SK-N-DZ (cell line): ENCODE measurements at regions not wholly inside any gene's neighbourhood (a gene's known extent, or its start where the extent isn't known, plus 50 kb on each side); places are given as distances from the start of the nearest gene placed in this dataset.
"Not testable (repeated sequence)": the region's sequence is repeated elsewhere in the genome, so short reads cannot be mapped to it uniquely, and the experiment has no call there.

ENCODE experiments used
- DNase-seq: peaks from one replicate; pipeline ENCODE4 v3.0.0-alpha.2; 2015; ENCODE audit warnings: low spot score

DNA sequence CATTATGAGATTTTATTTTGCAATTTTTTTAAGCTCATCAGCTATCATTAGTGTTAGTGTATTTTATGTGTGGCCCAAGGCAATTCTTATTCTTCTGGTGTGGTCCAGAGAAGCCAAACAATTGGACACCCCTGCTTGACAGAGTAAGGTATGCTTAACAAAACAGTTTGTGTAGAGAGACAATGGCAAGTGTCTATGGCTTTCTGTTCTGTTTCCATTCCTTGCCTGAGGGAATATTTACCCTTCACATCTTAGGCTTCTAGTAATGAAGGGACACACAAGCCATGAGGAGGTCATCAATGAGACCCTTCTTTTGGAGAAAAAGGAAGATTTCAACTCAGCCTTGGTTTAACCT is 1278.4 kb upstream of the TENM4 start:
- no peak for DNase-seq

DNA sequence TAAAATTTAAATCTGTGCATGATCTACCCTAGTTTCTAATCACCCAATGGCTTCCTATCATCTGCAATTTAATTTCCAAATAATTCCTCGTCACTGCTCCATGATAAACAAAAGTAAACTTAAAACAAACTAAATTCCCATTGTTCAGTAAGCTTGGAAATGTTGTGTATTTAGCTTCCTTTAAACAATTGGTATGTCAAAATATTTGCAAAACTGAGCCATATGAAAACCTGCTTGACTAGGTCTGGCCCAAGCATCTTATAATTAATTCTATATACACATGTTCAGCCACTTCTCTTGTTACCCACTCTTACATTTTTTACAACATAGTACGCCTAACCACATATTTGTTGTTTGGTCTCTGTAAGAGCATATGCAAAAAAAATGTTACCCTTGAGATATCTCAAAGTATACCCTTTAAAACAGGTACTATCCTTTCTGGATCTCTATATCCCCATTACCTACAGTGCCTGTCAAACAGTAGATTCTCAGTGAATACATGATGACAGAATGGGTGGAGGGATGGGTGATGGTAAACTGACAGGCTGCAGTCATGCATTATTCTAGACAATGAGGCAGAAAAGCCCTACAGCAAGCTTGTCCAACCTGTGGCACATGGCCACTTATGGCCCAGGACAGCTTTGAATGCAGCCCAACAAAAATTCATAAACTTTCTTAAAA is 1277.9 kb upstream of the TENM4 start:
- no peak for DNase-seq

DNA sequence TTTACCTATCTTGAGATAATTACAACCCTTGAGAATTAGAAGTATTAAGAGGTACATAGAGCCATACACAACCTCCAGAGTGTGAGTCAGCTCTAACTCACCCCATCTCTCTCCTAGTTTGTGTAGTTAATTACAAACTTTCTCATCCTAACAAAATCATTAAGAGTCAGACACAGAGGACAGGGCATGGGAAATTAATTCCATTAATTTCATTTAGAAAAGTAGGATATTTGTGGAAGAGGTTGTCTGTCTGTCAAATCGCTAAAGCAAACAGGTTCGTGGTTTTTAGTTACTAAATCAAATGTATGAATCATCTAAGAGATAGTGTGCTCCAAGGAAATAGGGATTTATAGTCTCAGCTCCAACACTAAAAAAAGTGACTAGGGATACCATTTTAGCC is 1261.4 kb upstream of the TENM4 start:
- DNase-seq, result no peak

DNA sequence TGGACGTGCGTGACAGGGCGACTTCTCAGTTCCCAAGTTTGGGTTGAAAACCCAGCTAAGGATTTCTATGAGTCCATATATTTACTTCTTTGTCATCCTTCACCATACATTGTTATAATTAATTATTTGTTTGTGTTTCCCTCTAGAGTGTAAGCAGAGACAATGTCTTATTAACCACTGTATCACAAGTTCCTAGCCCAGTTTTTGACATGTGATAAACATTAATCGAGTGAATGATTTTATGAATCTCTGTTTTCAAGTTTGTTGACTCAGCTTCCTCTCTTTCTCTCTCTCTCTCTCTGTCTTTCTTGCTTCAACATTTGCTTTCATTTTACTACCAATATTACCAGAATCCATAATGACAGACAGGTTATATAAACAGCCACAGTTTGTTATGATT is 1259.6 kb upstream of the TENM4 start:
- no peak for DNase-seq

DNA sequence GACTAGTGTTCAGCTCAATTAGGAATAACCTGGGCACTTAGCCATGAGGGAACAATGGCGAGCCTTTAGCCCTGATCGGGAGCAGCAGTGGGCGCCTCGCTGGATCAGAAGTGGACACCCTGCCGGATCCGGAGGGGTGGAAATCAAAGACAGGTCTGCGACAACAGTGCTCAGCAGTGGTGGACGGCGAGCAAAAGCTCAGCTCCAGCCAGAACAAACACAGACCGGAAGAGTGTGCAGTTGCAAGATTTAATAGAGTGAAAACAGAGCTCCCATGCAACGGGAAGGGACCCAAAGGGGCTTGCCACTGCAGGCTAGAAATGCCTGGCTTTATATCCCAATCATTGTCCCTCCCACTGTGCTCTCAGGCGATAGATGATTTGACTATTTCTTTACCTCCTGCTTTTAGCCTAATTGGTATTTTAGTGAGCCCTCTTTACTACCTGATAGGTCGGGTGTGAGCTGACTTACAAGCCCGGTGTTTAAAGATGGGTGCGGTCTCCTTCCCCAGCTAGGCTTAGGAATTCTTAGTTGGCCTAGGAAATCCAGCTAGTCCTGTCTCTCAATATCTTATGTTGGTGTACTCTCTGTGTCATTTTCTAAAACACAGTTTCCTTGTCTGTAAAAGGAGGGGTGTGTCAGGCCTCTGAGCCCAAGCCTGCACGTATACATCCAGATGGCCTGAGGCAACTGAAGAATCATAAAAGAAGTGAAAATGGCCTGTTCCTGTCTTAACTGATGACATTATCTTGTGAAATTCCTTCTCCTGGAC is 1258.8 kb upstream of the TENM4 start:
- DNase-seq, result not testable (repeated sequence)

DNA sequence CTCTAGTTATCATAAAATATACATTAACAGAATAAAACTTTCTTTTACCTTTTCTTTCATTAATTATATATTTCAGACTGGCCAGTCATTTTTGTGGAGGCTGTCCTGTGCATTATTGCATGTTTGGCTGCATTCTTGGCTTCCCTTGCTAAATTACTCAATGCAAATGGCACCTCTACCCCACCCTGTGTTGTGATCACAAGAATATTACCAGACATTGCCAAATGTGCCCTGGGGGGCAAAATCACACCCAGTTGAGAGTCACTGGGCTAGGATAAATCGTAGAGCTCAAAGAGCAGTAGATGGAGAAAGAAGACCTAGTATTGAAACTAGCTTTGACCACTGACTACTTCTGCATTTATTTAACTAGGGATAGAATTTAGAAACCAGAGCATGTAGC is 1257.8 kb upstream of the TENM4 start:
- DNase-seq, result no peak

DNA sequence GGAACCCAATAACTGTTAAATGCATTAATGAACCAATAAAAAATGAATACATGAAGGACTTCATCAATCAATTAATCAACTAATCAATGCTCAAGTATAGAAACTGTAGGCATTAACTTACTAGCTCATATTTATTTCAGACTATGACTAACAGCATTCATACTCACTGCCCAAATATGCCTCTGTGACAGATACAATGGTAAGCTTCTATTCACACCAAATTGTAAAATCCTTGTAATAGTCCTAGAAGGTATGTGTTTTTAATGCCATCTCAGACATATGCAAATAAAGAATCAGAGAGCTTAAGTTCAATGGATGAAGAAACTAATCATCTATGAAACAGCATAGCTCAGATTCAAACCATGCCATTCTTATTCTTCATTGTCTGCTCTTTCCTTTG is 1253.6 kb upstream of the TENM4 start:
- no peak for DNase-seq

DNA sequence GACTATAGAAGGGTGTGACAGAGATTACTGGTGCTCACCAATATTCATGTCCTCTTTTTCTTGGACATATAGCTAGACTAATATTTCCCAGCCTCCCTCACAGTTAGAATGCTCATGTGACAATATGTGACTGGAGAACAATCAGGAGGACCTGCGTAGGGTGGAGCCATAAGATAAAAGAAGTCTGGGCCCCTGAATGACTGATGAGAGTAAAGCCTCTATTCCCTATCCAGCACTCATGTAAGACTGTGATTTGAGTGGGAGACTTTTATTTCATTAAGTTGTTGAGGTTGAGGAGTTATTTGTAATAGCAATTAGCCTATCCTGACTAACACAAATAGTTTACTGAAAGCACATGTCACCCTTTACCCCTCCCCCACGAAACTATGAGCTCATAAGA is 1247.1 kb upstream of the TENM4 start:
- DNase-seq, result no peak

DNA sequence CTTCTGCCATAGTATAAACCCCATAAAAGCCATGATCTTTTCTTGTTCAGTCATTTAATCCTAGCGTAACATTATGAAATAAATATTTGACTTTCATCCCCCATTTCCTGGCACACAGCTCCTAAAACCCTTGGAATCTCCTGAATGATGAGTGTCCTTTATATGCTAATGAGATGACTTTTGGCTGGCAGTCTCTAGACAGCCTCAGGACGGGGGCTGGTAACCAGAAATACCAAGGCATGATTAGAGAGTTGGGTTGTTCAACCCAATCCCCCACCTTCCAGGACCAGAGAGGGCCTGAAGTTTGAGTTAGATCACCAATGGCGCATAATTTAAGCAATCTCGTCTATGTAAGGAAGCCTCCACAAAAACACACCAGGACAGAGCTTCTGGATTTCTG is 1246.1 kb upstream of the TENM4 start:
- DNase-seq, result no peak

DNA sequence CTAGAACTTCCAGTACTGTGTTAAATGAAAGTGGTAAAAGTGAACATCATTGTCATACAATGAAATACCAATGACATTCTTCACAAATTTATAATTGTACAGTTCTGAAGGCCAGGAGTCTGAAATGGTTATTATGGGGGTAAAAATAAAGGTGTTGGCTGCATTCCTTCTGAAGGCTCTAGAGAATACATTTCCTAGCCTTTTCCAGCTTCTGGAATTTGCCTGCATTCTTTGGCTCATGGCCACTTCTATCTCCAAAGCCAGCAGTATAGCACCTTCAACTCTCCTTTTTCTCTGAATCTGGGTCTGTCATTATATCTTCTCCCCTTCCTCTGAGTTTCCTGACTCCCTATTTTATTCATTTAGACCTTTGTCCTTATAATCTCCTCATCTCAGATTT is 1232.7 kb upstream of the TENM4 start:
- no peak for DNase-seq

DNA sequence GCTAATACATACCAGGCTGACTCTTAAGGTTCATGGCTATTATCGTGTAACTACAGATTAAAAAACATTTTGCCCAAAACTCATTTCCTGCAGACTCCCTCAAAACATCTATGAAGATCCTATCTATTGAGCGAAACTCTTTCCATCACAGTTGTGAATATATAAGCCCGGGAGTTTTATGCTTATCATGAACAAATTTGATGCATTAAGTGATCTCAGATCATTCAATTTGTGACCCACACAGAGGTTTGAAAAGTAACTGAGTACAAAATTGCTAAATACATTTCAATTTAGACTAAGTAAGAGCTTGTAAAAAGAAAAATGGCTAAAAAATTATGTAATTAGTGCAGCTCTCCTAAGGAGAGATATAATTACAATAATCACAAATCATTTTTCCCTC is 1228.8 kb upstream of the TENM4 start:
- peak; percentile 77 for DNase-seq

DNA sequence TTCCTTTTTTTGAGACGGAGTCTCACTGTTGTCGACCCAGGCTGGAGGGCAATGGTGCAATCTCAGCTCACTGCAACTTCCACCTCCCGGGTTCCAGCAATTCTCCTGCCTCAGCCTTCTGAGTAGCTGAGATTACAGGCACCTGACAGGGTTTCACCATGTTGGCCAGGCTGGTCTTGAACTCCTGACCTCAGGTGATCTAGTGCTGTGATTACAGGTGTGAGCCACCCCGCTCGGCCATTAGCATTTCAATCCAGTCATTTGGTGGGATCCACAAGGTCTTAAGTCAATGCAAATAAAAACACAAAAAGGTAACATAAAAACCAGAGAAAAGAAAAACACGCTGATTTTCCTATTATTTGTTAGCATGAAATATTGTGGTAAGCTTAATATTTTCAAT is 1227.2 kb upstream of the TENM4 start:
- no peak for DNase-seq

DNA sequence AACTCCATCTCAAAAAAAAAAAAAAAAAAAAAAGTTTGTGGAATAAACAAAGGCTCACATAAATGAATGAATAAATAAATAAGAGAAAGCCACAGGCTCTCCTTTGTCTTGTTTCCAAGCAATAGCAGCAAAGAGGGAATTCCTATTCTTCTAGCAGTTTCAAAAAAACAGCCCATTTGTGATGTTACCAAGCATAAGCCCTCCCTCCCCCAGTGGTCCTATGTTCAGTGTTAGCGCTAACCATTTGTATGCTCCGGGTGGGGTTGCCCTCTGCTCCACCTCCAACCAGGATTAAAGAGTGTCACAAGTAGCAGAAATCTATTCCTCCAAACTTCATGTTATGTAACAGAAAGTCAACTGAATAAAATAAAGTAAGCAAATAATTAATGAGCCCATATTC is 1215.0 kb upstream of the TENM4 start:
- DNase-seq, result no peak

DNA sequence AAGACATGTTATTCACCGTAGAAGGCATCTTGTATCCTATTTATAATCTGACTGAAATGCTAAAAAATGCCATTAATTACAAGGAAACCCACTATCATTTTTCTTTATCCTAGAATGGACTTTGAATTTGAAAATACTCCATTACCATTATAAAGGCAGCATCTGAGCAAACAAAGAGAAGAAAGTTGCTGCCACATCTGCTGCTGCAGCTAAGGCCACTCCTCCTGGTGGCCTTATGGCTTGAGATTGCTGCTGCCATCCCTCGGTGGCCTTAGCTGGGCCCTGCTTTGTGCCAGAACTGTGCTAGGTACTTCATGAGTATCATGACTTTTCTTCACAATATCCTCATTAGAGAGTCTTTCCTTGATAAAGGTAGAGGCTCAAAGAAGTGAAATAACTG is 1210.1 kb upstream of the TENM4 start:
- no peak for DNase-seq

DNA sequence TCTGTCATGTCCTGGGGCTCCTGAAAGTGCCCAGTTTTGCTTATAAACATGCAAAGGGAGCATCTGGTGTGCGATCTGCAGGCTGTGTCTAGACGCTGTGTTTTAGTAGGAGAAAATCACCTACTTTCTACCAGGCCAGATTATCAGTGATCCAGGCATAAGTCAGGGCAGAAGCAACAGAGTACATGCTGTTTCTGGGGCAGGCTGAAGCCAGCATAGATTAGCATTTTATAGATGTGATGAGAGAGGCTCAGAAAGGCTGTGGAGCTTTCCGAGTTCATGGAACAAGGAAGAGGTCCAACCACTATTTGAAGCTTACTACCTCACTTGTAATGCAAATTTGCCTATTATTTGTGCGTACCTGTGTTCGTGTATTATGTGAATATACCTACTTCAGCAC is 1208.4 kb upstream of the TENM4 start:
- no peak for DNase-seq

DNA sequence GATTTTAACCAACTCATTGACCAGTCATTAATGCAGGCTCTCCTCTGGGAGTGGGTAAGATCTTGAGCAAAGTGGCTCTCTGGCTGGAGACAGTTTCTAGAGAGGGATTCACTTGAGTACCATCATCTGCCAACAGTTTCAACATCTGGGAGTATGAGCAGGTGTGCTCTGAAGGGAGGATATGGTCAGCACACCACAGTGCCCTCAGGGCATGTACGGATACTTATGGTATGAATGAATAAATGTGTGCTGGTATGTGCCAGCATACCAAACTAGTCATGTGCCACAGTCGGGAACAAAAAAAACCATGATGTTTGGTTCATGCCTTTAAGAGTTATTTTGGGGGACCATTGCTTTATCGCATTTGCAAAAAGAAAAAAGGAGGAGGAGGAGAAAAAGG is 1197.5 kb upstream of the TENM4 start:
- no peak for DNase-seq

DNA sequence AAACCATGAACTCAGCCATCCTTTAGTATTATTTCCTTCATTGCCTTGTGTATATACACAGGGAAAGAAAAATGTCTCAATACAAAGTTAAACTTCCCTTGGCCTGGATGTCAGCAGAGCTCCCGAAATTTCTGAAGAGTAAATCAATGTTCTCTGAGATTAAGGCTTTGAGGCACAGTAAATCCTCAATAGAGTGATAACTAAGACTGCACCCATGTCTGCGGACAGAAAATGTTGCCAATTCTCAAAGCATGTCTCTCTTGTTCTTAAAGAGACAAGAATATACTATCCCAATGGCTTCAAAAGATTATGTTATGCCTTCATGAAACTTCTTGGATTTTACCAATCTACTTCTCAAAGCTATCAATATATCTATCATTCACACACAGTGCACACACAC is 1196.7 kb upstream of the TENM4 start:
- DNase-seq, result no peak

DNA sequence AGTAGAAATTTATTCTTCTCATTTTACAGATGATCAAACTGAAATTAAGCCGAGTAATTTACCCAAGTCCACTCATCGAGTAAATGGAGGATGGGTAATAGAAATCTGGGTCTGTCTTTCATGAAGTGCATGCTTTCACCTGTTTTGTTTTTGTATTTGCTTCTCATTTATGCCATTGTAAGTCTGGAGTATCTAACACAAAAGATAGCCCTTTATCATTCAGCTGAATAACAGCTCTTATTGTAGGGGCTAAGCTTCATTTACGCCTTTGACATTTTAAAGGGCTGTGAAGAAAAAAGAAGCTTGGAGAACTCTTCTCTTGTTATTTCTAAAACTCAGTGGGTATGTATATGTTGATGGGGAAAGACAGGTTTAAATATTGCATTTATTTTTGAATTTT is 1196.2 kb upstream of the TENM4 start:
- DNase-seq, result no peak

DNA sequence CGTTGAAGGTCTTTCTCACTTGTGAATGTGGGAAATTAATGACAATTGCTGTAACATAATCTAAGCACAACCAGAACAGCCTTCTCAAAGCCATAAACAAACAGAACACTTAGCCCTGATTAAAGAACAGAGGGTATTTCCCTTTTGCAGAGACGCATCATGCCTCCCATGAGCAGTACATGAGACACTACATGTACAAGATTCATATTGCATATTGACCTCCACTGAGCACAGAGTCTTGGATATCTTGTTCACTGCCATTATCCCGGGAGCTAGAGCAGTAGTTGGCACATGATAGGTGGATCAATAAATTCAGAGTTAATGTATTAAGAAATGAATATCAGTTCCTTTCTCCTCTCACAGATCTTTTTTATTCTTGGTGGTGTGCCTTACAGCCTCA is 1194.3 kb upstream of the TENM4 start:
- no peak for DNase-seq

DNA sequence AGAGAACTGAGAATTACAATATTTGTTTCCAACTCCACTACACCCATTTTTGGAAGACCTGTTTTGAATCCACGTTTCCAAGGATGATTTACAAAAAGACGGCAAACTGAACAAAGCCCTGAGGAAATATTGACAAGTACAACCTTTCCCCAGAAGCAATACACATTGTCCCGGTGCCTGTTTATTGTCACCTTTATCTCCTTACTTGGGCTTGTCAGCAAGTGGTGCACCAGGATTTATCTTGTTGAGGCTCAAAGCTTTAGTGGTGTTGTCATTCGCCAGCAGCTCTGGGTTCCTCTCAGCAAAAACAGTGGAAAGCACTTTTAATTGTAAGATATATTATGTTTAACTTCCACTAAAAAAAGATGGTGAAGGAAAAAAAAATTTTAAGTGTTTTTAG is 1191.9 kb upstream of the TENM4 start:
- DNase-seq, result peak; percentile 97

DNA sequence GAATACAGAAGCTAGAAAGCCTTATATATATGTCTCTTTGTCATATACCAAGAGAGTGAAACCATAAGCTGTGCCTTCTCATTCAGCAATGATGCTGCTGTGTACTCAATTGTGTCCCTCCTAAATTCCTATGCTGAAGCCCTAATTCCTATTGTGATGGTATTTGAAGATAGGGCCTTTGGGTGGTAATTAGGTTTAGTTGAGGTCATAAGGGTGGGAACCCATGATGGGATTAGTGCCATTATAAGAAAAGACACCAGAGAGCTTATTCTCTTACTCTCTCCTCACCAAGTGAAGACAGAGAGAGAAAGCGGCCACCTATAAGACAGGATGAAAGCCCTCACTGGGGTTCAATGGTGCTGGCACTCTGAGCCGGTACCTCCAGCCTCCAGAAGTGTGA is 1191.3 kb upstream of the TENM4 start:
- peak; percentile 77 for DNase-seq

DNA sequence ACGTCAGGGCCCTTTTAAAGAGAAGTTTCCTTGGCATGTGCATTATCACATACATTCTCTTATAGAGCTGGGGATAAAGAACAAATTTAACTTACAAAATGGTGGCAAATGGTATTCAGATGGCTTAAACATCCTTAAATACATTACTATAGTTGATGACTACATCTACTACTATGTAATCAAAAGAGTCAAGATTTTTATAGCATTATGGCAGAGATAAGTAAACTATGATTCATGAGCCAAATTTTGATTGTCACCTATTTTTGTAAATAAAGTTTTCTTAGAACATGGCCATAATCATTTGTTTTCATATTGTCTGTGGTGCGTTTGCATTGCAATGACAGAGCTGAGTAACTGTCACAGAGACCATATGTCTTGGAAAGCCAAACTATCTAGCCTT is 1188.6 kb upstream of the TENM4 start:
- no peak for DNase-seq

DNA sequence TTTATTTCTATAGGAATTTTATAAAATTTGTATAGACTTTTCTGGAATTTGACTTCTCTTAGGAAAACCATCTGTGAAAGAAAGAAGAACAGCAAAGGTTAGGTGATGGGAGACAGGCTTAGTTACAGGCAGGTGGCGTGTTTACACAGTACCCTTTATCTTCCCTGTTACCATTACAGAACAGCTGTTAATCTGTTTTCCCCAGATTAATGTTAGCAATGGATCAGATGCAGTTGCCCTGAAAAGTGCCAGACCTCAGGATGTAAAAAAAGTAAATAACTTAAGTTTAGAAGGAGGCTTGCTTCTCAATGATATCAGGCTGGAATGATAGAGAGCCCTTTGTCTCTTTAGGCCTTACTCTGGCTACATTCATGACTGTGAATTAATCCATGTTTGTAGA is 1186.5 kb upstream of the TENM4 start:
- DNase-seq, result peak; percentile 91

DNA sequence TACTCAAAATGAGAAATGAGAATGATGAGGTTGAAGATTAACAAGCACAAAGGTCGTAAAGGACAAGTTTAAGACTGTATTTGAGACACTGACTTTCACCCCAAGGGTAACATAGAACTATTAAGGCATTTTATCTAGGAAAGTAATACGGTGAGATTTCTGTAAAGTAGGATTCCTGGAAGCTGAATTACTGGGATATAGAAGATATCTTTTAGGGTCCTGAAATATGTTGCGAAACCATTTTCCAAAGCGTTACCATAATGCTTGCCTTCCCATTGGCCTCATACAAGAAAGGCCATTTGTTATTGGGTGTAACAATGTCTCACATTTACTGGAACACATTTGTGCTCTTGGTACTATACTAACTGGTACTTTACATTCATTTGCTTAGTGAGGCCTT is 1185.9 kb upstream of the TENM4 start:
- DNase-seq, result no peak
